Mesenchymal stem cell (in vitro differentiated cells and primary cell): ENCODE measurements at regions not wholly inside any gene's neighbourhood (a gene's known extent, or its start where the extent isn't known, plus 50 kb on each side); places are given as distances from the start of the nearest gene placed in this dataset.

Experiments
- DNase-seq: peaks from one replicate; pipeline ENCODE4 v3.0.0-alpha.2; 2013
- H2AFZ ChIP-seq: one replicate; pipeline ENCODE4 v1.6.1; 2013; ENCODE audit warnings: low read depth, mild to moderate bottlenecking, control low read depth, inconsistent platforms, low read length, moderate library complexity
- H2AK5ac ChIP-seq: 2 replicates; pipeline ENCODE4 v1.6.1; 2013; ENCODE audit warnings: low read length, moderate library complexity, mild to moderate bottlenecking, inconsistent platforms; ENCODE audit not compliant: severe bottlenecking
- H2BK120ac ChIP-seq: one replicate; pipeline ENCODE4 v1.6.1; 2013; ENCODE audit warnings: low read depth, mild to moderate bottlenecking, inconsistent platforms, low read length, moderate library complexity
- H2BK12ac ChIP-seq, 2 experiments: one replicate each; pipeline ENCODE4 v1.6.1; 2013; ENCODE audit warnings: inconsistent platforms in 2 of 2, low read length in 2 of 2, mild to moderate bottlenecking in 2 of 2, moderate library complexity in 2 of 2, control low read depth in 1 of 2
- H2BK15ac ChIP-seq: one replicate; pipeline ENCODE4 v1.6.1; 2013; ENCODE audit warnings: mild to moderate bottlenecking, low read depth, inconsistent platforms; ENCODE audit not compliant: poor library complexity, severe bottlenecking
- H2BK5ac ChIP-seq: 2 replicates; pipeline ENCODE4 v1.6.1; 2013; ENCODE audit warnings: low read depth, mild to moderate bottlenecking, low read length, control low read depth, inconsistent platforms; ENCODE audit not compliant: poor library complexity, severe bottlenecking
- H3K14ac ChIP-seq, 2 experiments: one replicate each; pipeline ENCODE4 v1.6.1; 2013; ENCODE audit warnings: inconsistent platforms in 2 of 2, low read length in 2 of 2, control low read depth in 1 of 2, mild to moderate bottlenecking in 1 of 2, moderate library complexity in 1 of 2
- H3K18ac ChIP-seq, 2 experiments: one replicate each; pipeline ENCODE4 v1.6.1; 2013; ENCODE audit warnings: inconsistent platforms in 2 of 2, low read length in 2 of 2, control low read depth in 1 of 2, low read depth in 1 of 2, mild to moderate bottlenecking in 1 of 2
- H3K23ac ChIP-seq, 2 experiments: one replicate each; pipeline ENCODE4 v1.6.1; 2013; ENCODE audit warnings: inconsistent platforms in 2 of 2, low read length in 2 of 2, mild to moderate bottlenecking in 2 of 2, moderate library complexity in 2 of 2, control low read depth in 1 of 2
- H3K27ac ChIP-seq: 2 replicates; pipeline ENCODE4 v1.5.1; 2013; ENCODE audit warnings: mild to moderate bottlenecking, moderate library complexity, low read length, control low read depth, inconsistent platforms; ENCODE audit not compliant: poor library complexity, severe bottlenecking
- H3K27me3 ChIP-seq, 2 experiments: 2 replicates each; pipeline versions ENCODE4 v1.6.1 to v1.7.0; 2013; ENCODE audit warnings: low read length in 2 of 2, mild to moderate bottlenecking in 2 of 2, moderate library complexity in 2 of 2, control low read depth in 1 of 2, inconsistent platforms in 1 of 2; ENCODE audit not compliant: control insufficient read depth in 1 of 2, insufficient read depth in 1 of 2
- H3K36me3 ChIP-seq, 2 experiments: 2 replicates each; pipeline versions ENCODE4 v1.6.1 to v1.7.0; 2013; ENCODE audit warnings: low read length in 2 of 2, control low read depth in 1 of 2, inconsistent platforms in 1 of 2, low read depth in 1 of 2, mild to moderate bottlenecking in 1 of 2; ENCODE audit not compliant: insufficient read depth in 2 of 2, control insufficient read depth in 1 of 2
- H3K4ac ChIP-seq, 2 experiments: one replicate each; pipeline ENCODE4 v1.6.1; 2013; ENCODE audit warnings: inconsistent platforms in 2 of 2, low read length in 2 of 2, mild to moderate bottlenecking in 2 of 2, moderate library complexity in 2 of 2, control low read depth in 1 of 2, low read depth in 1 of 2
- H3K4me1 ChIP-seq: 2 replicates; pipeline ENCODE4 v1.6.1; 2013; ENCODE audit warnings: low read depth, low read length, control low read depth; ENCODE audit not compliant: control insufficient read depth, insufficient read depth
- H3K4me2 ChIP-seq: 2 replicates; pipeline ENCODE4 v1.6.1; 2013; ENCODE audit warnings: low read length, mild to moderate bottlenecking, inconsistent platforms; ENCODE audit not compliant: poor library complexity, severe bottlenecking
- H3K4me3 ChIP-seq, 2 experiments: 2 replicates each; pipeline versions ENCODE4 v1.5.1 to v1.7.0; 2013; ENCODE audit warnings: low read length in 2 of 2, mild to moderate bottlenecking in 2 of 2, control low read depth in 1 of 2, low read depth in 1 of 2; ENCODE audit not compliant: insufficient read depth in 1 of 2
- H3K79me1 ChIP-seq: replicated peaks from 2 replicates; pipeline ENCODE4 v1.6.1; 2013; ENCODE audit warnings: mild to moderate bottlenecking, control low read depth, low read length, inconsistent platforms; ENCODE audit not compliant: poor library complexity, severe bottlenecking
- H3K9ac ChIP-seq: 2 replicates; pipeline ENCODE4 v1.7.0; 2013; ENCODE audit warnings: mild to moderate bottlenecking, low read length, moderate library complexity
- H3K9me3 ChIP-seq: 2 replicates; pipeline ENCODE4 v1.7.0; 2013; ENCODE audit warnings: mild to moderate bottlenecking, low read length; ENCODE audit not compliant: control insufficient read depth
- H4K8ac ChIP-seq: one replicate; pipeline ENCODE4 v1.6.1; 2013; ENCODE audit warnings: inconsistent platforms, mild to moderate bottlenecking, low read length, moderate library complexity
- H4K91ac ChIP-seq: one replicate; pipeline ENCODE4 v1.6.1; 2013; ENCODE audit warnings: mild to moderate bottlenecking, low read length, inconsistent platforms
- WGBS: methylation state at CpG from one replicate; pipeline ENCODE4 v1.1.7; 2013; ENCODE audit warnings: mixed read lengths; 5-methylcytosine and 5-hydroxymethylcytosine counted together

DNA sequence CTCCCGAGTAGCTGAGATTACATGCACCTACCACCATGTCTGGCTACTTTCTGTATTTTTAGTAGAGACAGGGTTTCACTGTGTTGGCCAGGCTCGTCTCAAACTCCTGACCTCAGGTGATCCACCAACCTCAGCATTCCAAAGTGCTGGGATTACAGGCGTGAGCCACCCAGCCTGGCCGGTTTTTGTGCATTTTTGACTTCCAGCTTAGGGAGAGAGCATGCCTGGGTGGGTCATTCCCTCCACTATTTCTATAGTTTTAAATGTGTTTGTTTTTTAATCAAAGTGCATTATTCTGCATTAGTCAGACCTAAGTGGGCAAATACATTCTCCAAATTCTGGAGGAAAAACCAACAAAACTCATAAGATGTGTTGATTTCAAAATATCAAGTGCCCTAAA lies 207.4 kb upstream of the NRIP1 start:
- Histone ChIP-seq H3K27ac (no peak overlapping the region), H3K4me1 (no peaks in the 10 kb centered on the region), H3K4me2 (no peak overlapping the region), H4K91ac (no peak overlapping the region), H2BK120ac (no peak overlapping the region), H3K36me3 (no peaks in the 10 kb centered on the region), H2AK5ac (no peak overlapping the region), H3K14ac (no peak overlapping the region), H3K79me1 (no peaks in the 10 kb centered on the region), H2BK5ac (no peak overlapping the region), H4K8ac (no peak overlapping the region), H2BK12ac (no peak overlapping the region), H3K4me3 (no peak overlapping the region), H3K9me3 (no peaks in the 10 kb centered on the region), H3K4ac (no peak overlapping the region), H2BK15ac (no peak overlapping the region), H3K23ac (no peak overlapping the region), H3K9ac (no peak overlapping the region), H3K27me3 (no peaks in the 10 kb centered on the region), H2AFZ (no peak overlapping the region), H3K18ac (no peak overlapping the region)
- 76% methylated on average over 3 of the region's 4 CpGs for WGBS
- DNase-seq, result no peak

DNA sequence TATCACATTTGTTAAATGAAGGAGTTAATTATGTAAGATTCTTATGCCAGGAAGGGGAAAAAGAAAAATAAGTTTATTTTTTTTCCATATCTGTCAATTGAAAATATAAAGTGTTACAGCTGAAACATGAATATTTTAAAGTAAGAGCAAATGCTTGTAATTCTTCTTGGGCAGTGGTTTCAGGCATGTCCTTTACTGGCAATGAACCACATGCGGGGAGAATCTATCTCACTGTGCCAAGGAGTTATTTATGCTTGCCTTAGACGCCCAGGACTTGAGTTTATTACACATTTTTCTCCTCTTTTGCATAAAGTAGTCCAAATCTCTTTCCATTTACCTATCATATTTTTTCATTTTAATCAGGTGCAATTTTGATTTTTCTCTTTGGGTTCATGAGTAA lies 207.8 kb upstream of the NRIP1 start:
- no peak overlapping the region for H3K4me2 ChIP-seq
- H3K9me3 ChIP-seq, result no peaks in the 10 kb centered on the region
- WGBS, result 91% methylated on average over 1 of the region's 2 CpGs
- H2BK120ac ChIP-seq, result no peak overlapping the region
- no peak overlapping the region for H4K8ac ChIP-seq
- H2BK15ac ChIP-seq, result no peak overlapping the region
- no peak overlapping the region for H2BK5ac ChIP-seq
- H4K91ac ChIP-seq, result no peak overlapping the region
- no peak overlapping the region for H3K23ac ChIP-seq
- H3K4me1 ChIP-seq, result no peaks in the 10 kb centered on the region
- H3K27me3 ChIP-seq, result no peaks in the 10 kb centered on the region
- H3K9ac ChIP-seq, result no peak overlapping the region
- H3K4me3 ChIP-seq, result no peak overlapping the region
- no peak overlapping the region for H2AK5ac ChIP-seq
- no peak for DNase-seq
- H2BK12ac ChIP-seq, result no peak overlapping the region
- no peaks in the 10 kb centered on the region for H3K36me3 ChIP-seq
- no peak overlapping the region for H2AFZ ChIP-seq
- no peaks in the 10 kb centered on the region for H3K79me1 ChIP-seq
- no peak overlapping the region for H3K4ac ChIP-seq
- no peak overlapping the region for H3K27ac ChIP-seq
- H3K18ac ChIP-seq, result no peak overlapping the region
- H3K14ac ChIP-seq, result no peak overlapping the region

DNA sequence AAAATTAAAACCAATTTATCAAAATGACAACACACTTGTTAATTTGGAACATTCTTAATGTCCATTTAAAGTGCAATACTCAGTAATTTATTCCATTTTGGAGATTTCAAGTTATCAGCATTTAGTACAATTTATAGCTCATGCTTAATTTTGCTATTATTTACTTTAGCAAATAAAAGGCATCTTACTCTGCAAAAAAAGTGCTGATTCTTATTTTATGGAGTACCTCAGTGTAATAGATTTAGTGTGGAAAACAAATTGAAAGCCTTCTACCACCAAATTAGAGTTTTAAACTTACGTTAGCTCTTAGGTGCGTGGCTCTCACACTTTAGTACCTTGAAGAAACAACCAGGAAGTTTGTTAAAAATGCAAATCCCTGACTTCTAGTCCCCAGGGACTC lies 208.4 kb upstream of the NRIP1 start:
- WGBS, result 92% methylated on average over 2 of the region's 2 CpGs
- no peak overlapping the region for H2BK12ac ChIP-seq
- no peaks in the 10 kb centered on the region for H3K4me1 ChIP-seq
- H2BK15ac ChIP-seq, result no peak overlapping the region
- no peak overlapping the region for H2BK5ac ChIP-seq
- no peak overlapping the region for H3K27ac ChIP-seq
- no peak overlapping the region for H3K18ac ChIP-seq
- H2AK5ac ChIP-seq, result no peak overlapping the region
- no peaks in the 10 kb centered on the region for H3K9me3 ChIP-seq
- no peak overlapping the region for H4K8ac ChIP-seq
- DNase-seq, result no peak
- H2BK120ac ChIP-seq, result no peak overlapping the region
- H3K4me2 ChIP-seq, result no peak overlapping the region
- no peaks in the 10 kb centered on the region for H3K79me1 ChIP-seq
- H3K4ac ChIP-seq, result no peak overlapping the region
- H3K23ac ChIP-seq, result no peak overlapping the region
- no peak overlapping the region for H2AFZ ChIP-seq
- H3K36me3 ChIP-seq, result no peaks in the 10 kb centered on the region
- no peak overlapping the region for H3K4me3 ChIP-seq
- H3K14ac ChIP-seq, result no peak overlapping the region
- no peak overlapping the region for H4K91ac ChIP-seq
- H3K27me3 ChIP-seq, result no peaks in the 10 kb centered on the region
- no peak overlapping the region for H3K9ac ChIP-seq

DNA sequence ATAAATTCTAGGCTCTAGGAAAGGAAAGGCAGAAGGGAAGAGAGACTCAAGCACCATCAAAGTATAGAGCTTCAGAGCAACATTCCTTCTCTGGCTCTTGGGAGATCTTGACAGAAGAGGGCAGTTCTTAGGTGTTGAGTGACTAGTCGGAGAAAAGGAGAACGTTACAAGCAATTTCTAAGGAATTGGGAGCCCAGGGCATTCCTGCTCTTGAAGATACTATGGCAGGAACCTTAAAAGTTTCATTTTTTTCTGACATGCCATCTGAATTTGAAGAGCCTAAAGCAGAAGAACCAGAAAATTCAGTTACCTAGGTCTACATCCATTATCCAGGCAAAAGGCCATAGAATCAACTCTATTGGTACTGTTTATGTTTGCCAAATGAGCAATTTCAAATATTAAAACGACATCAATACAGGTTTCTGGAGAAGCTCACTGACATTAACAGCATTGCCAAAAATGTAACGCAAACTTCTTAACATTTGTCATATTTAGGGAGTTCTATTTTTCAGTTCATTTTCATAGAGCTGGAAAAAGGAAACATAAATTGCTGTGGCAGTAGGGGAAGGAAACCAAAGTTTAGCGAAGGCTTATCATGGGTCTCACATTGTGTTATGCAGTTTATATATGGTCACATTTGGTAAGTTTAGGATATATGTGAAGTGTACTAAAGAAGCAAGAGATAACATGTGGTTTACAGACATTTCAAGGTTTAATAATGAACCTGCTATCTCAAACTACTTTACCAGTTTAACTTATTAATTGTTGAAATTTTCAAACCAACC lies 210.1 kb upstream of the NRIP1 start:
- H2BK12ac ChIP-seq, result no peak overlapping the region
- H3K4me1 ChIP-seq, result no peaks in the 10 kb centered on the region
- no peak overlapping the region for H3K18ac ChIP-seq
- WGBS, result 81% methylated on average over 4 of the region's 5 CpGs
- H2BK120ac ChIP-seq, result no peak overlapping the region
- H3K9ac ChIP-seq, result no peak overlapping the region
- no peak overlapping the region for H2BK5ac ChIP-seq
- no peak overlapping the region for H4K91ac ChIP-seq
- H2BK15ac ChIP-seq, result no peak overlapping the region
- H2AK5ac ChIP-seq, result no peak overlapping the region
- no peaks in the 10 kb centered on the region for H3K27me3 ChIP-seq
- no peak overlapping the region for H4K8ac ChIP-seq
- H3K27ac ChIP-seq, result no peak overlapping the region
- H3K23ac ChIP-seq, result no peak overlapping the region
- no peak overlapping the region for H3K14ac ChIP-seq
- H2AFZ ChIP-seq, result no peak overlapping the region
- no peaks in the 10 kb centered on the region for H3K79me1 ChIP-seq
- H3K4me3 ChIP-seq, result no peak overlapping the region
- no peak overlapping the region for H3K4ac ChIP-seq
- H3K9me3 ChIP-seq, result no peaks in the 10 kb centered on the region
- no peak overlapping the region for H3K4me2 ChIP-seq
- no peak for DNase-seq
- H3K36me3 ChIP-seq, result no peaks in the 10 kb centered on the region
